Transverse colon (tissue), 4 donors: ENCODE measurements at regions not wholly inside any gene's neighbourhood (a gene's known extent, or its start where the extent isn't known, plus 50 kb on each side); places are given as distances from the start of the nearest gene placed in this dataset.

ENCODE experiments used
- CTCF ChIP-seq, 5 experiments: fragments of 200-600 bp in 3 of 5; fragments of 450-650 bp in 2 of 5; sonication (generic) in 3 of 5; IDR thresholded peaks; 1 replicate in 2 of 5; 2 replicates in 3 of 5; pipeline ENCODE4 v1.5.1; 2016 to 2017; ENCODE audit warnings: antibody characterized with exemption in 5 of 5, inconsistent platforms in 3 of 5, mild to moderate bottlenecking in 2 of 5, moderate library complexity in 1 of 5
- EP300 ChIP-seq: sonication (generic); formaldehyde crosslinking; IDR thresholded peaks from one replicate; pipeline ENCODE4 v1.6.1; 2017; ENCODE audit warnings: antibody characterized with exemption, low read depth
- POLR2A ChIP-seq: fragments of 450-650 bp; IDR thresholded peaks from one replicate; pipeline ENCODE4 v1.6.1; 2016; ENCODE audit warnings: antibody characterized with exemption, mild to moderate bottlenecking, moderate library complexity
- POLR2AphosphoS5 ChIP-seq, 3 donors: sonication (generic); formaldehyde crosslinking; IDR thresholded peaks; one replicate each; pipeline ENCODE4 v1.6.1; 2016; ENCODE audit warnings: antibody characterized with exemption in 3 of 3

- TF ChIP-seq CTCF (IDR thresholded peaks at IDR 0.05) = no peak
- no peak for TF ChIP-seq POLR2A
- no peak for TF ChIP-seq POLR2AphosphoS5 (IDR thresholded peaks at IDR 0.05)
- no peak for TF ChIP-seq EP300
Measured at GRCh38 chr3:6600237-6600636, 260.7 kb upstream of the GRM7 start.
